VCaP (cell line): ENCODE measurements at regions not wholly inside any gene's neighbourhood (a gene's known extent, or its start where the extent isn't known, plus 50 kb on each side); places are given as distances from the start of the nearest gene placed in this dataset.

ENCODE experiments used
- H3K27ac ChIP-seq: fragments of 450-650 bp; 2 replicates; pipeline ENCODE4 v1.5.1; 2017
- TF ChIP-seq, protein P1 (sequence below): fragments of 450-650 bp; conservative IDR thresholded peaks from 2 replicates; pipeline ENCODE4 v1.5.1; 2017; ENCODE audit warnings: mild to moderate bottlenecking, moderate library complexity

DNA sequence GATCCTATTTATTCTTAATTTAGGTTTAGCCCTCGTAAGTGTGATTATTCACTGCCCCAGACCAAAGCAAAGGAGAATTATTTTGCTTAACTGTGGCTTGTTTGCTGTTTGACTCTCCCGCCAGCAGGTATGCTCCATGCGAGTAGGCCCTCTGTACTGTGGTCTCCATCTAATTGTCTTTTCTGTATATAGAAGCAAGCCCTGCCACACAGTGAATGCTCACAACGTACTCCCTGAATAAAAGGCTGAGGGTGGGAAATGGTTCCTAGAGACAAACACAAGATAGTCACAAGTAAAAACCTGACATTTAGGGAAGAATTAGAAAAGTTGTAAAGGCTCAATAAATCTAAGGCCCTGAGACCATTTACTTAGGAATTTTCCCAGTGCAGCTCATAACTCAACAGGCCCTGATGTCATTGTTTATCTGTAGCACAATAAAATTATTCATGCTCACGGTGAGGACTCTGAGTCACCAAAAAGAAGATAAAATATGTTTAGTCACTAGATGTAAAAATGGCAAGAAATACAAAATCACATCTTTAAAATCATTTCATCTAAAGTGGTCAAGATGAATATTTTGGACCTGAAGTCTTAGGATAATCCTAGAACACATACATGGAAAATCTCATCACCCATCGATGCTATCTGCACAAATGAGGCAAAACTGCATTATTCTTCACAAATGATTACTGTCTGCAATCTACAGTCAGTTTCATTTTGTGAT, 473.2 kb downstream of the ENC1 start:
- TF ChIP-seq, protein P1, sequence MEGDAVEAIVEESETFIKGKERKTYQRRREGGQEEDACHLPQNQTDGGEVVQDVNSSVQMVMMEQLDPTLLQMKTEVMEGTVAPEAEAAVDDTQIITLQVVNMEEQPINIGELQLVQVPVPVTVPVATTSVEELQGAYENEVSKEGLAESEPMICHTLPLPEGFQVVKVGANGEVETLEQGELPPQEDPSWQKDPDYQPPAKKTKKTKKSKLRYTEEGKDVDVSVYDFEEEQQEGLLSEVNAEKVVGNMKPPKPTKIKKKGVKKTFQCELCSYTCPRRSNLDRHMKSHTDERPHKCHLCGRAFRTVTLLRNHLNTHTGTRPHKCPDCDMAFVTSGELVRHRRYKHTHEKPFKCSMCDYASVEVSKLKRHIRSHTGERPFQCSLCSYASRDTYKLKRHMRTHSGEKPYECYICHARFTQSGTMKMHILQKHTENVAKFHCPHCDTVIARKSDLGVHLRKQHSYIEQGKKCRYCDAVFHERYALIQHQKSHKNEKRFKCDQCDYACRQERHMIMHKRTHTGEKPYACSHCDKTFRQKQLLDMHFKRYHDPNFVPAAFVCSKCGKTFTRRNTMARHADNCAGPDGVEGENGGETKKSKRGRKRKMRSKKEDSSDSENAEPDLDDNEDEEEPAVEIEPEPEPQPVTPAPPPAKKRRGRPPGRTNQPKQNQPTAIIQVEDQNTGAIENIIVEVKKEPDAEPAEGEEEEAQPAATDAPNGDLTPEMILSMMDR: no peak
- H3K27ac ChIP-seq: peak overlapping the region; percentile 76

DNA sequence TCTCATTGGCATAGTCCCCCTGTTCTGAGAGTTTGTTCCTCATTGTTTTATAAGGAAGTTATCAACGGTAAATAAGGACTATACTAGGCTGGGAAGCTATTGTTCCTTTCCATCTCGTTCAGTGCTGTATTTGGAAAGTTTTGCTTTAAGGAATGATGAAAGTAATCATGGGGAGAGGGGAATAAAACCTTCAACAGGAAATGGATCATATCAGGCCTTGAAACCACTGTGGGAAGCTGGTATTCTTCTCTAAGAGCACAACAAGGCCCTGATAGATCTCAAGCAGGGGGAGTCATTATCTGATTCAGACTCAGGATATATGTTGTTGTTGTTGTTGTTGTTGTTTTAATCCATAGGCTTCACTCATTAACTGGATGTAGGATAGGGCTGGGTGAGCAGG, 474.5 kb downstream of the ENC1 start:
- peak overlapping the region; percentile 76 for H3K27ac ChIP-seq
- TF ChIP-seq, protein P1: no peak

- no peak overlapping the region for H3K27ac ChIP-seq
- TF ChIP-seq, protein P1: no peak
Measured at GRCh38 chr5:74164725-74165235, 475.7 kb downstream of the ENC1 start.

DNA sequence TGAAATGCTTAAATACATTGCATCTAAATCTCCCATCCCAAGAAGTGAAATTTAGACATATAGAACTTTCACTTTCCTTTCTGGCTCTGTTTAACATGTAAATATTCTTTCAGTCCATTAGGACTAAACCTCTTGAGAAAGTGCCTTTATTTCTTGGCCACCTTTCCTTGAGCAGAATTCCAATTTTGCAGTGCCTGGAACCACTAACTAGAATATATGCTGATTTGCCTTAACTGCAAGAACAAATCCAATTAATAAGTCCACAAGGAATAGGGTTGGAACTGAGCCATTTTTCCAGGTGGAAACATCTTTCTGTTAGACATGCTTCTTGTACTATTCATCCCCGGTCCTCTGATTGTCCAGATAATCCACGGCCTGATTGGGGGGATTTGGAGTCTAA, 478.0 kb downstream of the ENC1 start:
- H3K27ac ChIP-seq: peak overlapping the region; percentile 43
- TF ChIP-seq, protein P1: no peak

- H3K27ac ChIP-seq: no peak overlapping the region
- TF ChIP-seq, protein P1: no peak
Measured at GRCh38 chr5:74161170-74161569, 479.4 kb downstream of the ENC1 start.

GRCh38 chr5:74156728-74157383, 483.7 kb downstream of the ENC1 start:
- TF ChIP-seq, protein P1: no peak
- no peak overlapping the region for H3K27ac ChIP-seq

GRCh38 chr5:74155501-74155900, 485.0 kb downstream of the ENC1 start:
- no peak overlapping the region for H3K27ac ChIP-seq
- TF ChIP-seq, protein P1: no peak
